ENCODE measurements at regions not wholly inside any gene's neighbourhood (a gene's known extent, or its start where the extent isn't known, plus 50 kb on each side); places are given as distances from the start of the nearest gene placed in this dataset.

GRCh38 chr2:13545320-13545719 is 828.6 kb downstream of the TRIB2 start:
- no peak for TF ChIP-seq ZNF768 (tag by site-specific recombination; IDR thresholded peaks at IDR 0.05)
- TF ChIP-seq ZBTB1 (tag by site-specific recombination; IDR thresholded peaks at IDR 0.05) = no peak
- TF ChIP-seq AEBP2 (tag by site-specific recombination; IDR thresholded peaks at IDR 0.05; ENCODE audit: borderline replicate concordance) = no peak
- no peak for TF ChIP-seq ZNF16 (tag by site-specific recombination; IDR thresholded peaks at IDR 0.05; ENCODE audit: low read depth)
- TF ChIP-seq ZNF433 (tag by site-specific recombination; IDR thresholded peaks at IDR 0.05; ENCODE audit: low read depth) = no peak
- no peak for TF ChIP-seq ELK4 (IDR thresholded peaks at IDR 0.05; ENCODE audit: borderline replicate concordance, low read depth, low read length)
- no peak for TF ChIP-seq ZNF155 (tag by site-specific recombination; IDR thresholded peaks at IDR 0.05)
- no peak for TF ChIP-seq REPIN1 (tag by site-specific recombination; IDR thresholded peaks at IDR 0.05; ENCODE audit: low read depth)
- no peak for TF ChIP-seq PATZ1 (tag by site-specific recombination; IDR thresholded peaks at IDR 0.05)
- no peak for TF ChIP-seq ZNF560 (tag by site-specific recombination; IDR thresholded peaks at IDR 0.05; ENCODE audit: borderline replicate concordance)
- TF ChIP-seq ZNF624 (tag by site-specific recombination; IDR thresholded peaks at IDR 0.05) = no peak
- Histone ChIP-seq H3K27ac (ENCODE audit: extremely low read depth, low read depth, low read length) (no peak overlapping the region), H3K36me3 (ENCODE audit: control insufficient read depth in 2 of 2, insufficient read depth in 1 of 2, low read length in 2 of 2) (no peaks in the 10 kb centered on the region), H3K4me3 (ENCODE audit: low read depth, low read length) (no peak overlapping the region), H3K9me3 (ENCODE audit: control insufficient read depth, insufficient read depth, low read depth, low read length) (no peaks in the 10 kb centered on the region), H3K4me1 (ENCODE audit: control insufficient read depth, insufficient read depth, low read length) (no peaks in the 10 kb centered on the region)
- ChIA-PET POLR2A (no interaction called here), CTCF (interaction anchor here (0.6 kb wide), 1 partner anchor 438 kb away, joined by 3 read pairs; no protein-coding TSS in a partner anchor)

GRCh38 chr2:13546131-13546530 is 829.4 kb downstream of the TRIB2 start:
- TF ChIP-seq ZBTB26 (tag by site-specific recombination; optimal IDR thresholded peaks at IDR 0.05) (no peak), ZNF24 (tag by site-specific recombination; IDR thresholded peaks at IDR 0.05) (no peak), GLI2 (tag by site-specific recombination; IDR thresholded peaks at IDR 0.05; ENCODE audit: borderline replicate concordance, low read depth) (no peak), EGR2 (tag by site-specific recombination; IDR thresholded peaks at IDR 0.05; ENCODE audit: low read depth) (no peak), ZNF513 (tag by site-specific recombination; IDR thresholded peaks at IDR 0.05) (no peak), ZNF544 (tag by site-specific recombination; IDR thresholded peaks at IDR 0.05) (no peak), ZFP37 (tag by site-specific recombination; IDR thresholded peaks at IDR 0.05) (no peak), ZNF549 (tag by site-specific recombination; IDR thresholded peaks at IDR 0.05) (no peak)
- no peak overlapping the region for H3K4me3 ChIP-seq (ENCODE audit: low read depth, low read length)
- ChIA-PET CTCF (no interaction called here), POLR2A (no interaction called here)
- no peak overlapping the region for H3K27ac ChIP-seq (ENCODE audit: extremely low read depth, low read depth, low read length)
- H3K9me3 ChIP-seq (ENCODE audit: control insufficient read depth, insufficient read depth, low read depth, low read length) = no peaks in the 10 kb centered on the region
- no peaks in the 10 kb centered on the region for H3K36me3 ChIP-seq (ENCODE audit: control insufficient read depth in 2 of 2, insufficient read depth in 1 of 2, low read length in 2 of 2)
- H3K4me1 ChIP-seq (ENCODE audit: control insufficient read depth, insufficient read depth, low read length) = no peaks in the 10 kb centered on the region
